A549 (cell line): ENCODE measurements at regions not wholly inside any gene's neighbourhood (a gene's known extent, or its start where the extent isn't known, plus 50 kb on each side); places are given as distances from the start of the nearest gene placed in this dataset.

ENCODE experiments used
- CBX2 ChIP-seq: fragments of 200-600 bp; sonication (generic); IDR thresholded peaks from 2 replicates; pipeline ENCODE4 v1.6.1; 2016; ENCODE audit warnings: low read depth, mild to moderate bottlenecking, borderline replicate concordance
- CEBPB ChIP-seq, 2 experiments: fragments of >200 bp in 1 of 2; sonication (Bioruptor Twin) in 1 of 2; formaldehyde crosslinking in 1 of 2; IDR thresholded peaks; 2 replicates each; pipeline ENCODE4 v1.6.1; 2012 to 2016
- EP300 ChIP-seq, 2 experiments: fragments of >200 bp; sonication (Bioruptor Twin); formaldehyde crosslinking; IDR thresholded peaks; 2 replicates in 1 of 2; 3 replicates in 1 of 2; pipeline ENCODE4 v1.6.1; 2016 to 2017
- ESRRA ChIP-seq: fragments of 150-350 bp; IDR thresholded peaks from 2 replicates; pipeline ENCODE4 v1.6.1; 2014; ENCODE audit warnings: mild to moderate bottlenecking, low read length, borderline replicate concordance
- JUN ChIP-seq, 2 experiments: fragments of >200 bp; sonication (Bioruptor Twin); formaldehyde crosslinking; IDR thresholded peaks; 2 replicates in 1 of 2; 3 replicates in 1 of 2; pipeline ENCODE4 v1.6.1; 2016 to 2017
- NFE2L2 ChIP-seq: fragments of 150-350 bp; conservative IDR thresholded peaks from 2 replicates; pipeline ENCODE4 v1.6.1; 2014; ENCODE audit warnings: low read length
- POLR2A ChIP-seq: IDR thresholded peaks from 2 replicates; pipeline ENCODE4 v1.6.1; 2012; ENCODE audit warnings: mild to moderate bottlenecking, low read length
- RAD21 ChIP-seq, 2 experiments: fragments of >200 bp in 1 of 2; sonication (Bioruptor Twin) in 1 of 2; formaldehyde crosslinking in 1 of 2; IDR thresholded peaks in 1 of 2; conservative IDR thresholded peaks in 1 of 2; 2 replicates in 1 of 2; 3 replicates in 1 of 2; pipeline ENCODE4 v1.6.1; 2012 to 2018; ENCODE audit warnings: inconsistent platforms in 1 of 2
- RCOR1 ChIP-seq: fragments of 150-350 bp; IDR thresholded peaks from 2 replicates; pipeline ENCODE4 v1.6.1; 2014; ENCODE audit warnings: antibody characterized with exemption, low read length, low read depth
- SREBF2 ChIP-seq: fragments of 450-650 bp; IDR thresholded peaks from 2 replicates; pipeline ENCODE4 v1.6.1; 2014; ENCODE audit warnings: mild to moderate bottlenecking, moderate library complexity
- TF ChIP-seq, protein P1 (sequence below): fragments of >200 bp; sonication (Bioruptor Twin); formaldehyde crosslinking; IDR thresholded peaks from 3 replicates; pipeline ENCODE4 v1.5.1; 2016

GRCh38 chr15:56530157-56530556 lies 65.2 kb upstream of the MNS1 start:
- no peak for TF ChIP-seq EP300 (IDR thresholded peaks at IDR 0.05)
- TF ChIP-seq, protein P1, sequence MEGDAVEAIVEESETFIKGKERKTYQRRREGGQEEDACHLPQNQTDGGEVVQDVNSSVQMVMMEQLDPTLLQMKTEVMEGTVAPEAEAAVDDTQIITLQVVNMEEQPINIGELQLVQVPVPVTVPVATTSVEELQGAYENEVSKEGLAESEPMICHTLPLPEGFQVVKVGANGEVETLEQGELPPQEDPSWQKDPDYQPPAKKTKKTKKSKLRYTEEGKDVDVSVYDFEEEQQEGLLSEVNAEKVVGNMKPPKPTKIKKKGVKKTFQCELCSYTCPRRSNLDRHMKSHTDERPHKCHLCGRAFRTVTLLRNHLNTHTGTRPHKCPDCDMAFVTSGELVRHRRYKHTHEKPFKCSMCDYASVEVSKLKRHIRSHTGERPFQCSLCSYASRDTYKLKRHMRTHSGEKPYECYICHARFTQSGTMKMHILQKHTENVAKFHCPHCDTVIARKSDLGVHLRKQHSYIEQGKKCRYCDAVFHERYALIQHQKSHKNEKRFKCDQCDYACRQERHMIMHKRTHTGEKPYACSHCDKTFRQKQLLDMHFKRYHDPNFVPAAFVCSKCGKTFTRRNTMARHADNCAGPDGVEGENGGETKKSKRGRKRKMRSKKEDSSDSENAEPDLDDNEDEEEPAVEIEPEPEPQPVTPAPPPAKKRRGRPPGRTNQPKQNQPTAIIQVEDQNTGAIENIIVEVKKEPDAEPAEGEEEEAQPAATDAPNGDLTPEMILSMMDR = no peak
- no peak for TF ChIP-seq CBX2
- TF ChIP-seq RCOR1 = no peak
- no peak for TF ChIP-seq ESRRA
- no peak for TF ChIP-seq SREBF2
- TF ChIP-seq POLR2A = no peak
- no peak for TF ChIP-seq CEBPB (IDR thresholded peaks at IDR 0.05)
- no peak for TF ChIP-seq NFE2L2
- no peak for TF ChIP-seq RAD21 (conservative IDR thresholded peaks at IDR 0.05 in 1 of 2, IDR thresholded peaks at IDR 0.05 in 1 of 2)
- TF ChIP-seq JUN (IDR thresholded peaks at IDR 0.05) = no peak
